ENCODE measurements at regions not wholly inside any gene's neighbourhood (a gene's known extent, or its start where the extent isn't known, plus 50 kb on each side); places are given as distances from the start of the nearest gene placed in this dataset.

DNA sequence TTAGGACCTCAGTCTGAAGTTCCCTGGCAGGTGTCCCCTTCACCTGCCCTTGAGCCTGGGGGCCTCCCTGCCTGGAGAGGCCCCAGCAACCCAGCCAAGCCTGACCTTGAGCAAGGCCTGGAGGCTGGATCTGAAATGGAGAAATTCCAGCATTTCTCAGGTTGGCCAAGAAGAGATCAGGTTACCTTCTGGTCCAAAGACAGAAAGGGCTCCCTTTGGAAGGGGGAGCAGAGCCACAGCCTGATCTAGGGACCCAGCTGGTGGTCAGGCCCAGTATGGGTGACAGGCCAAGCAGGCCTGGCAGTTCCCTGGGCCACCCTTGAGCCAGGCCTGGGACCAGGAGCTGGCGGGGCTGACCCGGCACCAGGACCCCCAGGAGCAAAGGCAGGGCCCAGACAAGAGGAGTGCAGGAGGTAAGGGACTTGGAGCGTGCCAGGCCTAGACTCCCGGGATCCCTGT lies 82.8 kb downstream of the TNFAIP2 start:
- DNase-seq (no peak), ATAC-seq (ENCODE audit: low FRiP score in 2 of 2) (peak in 1 of 2 donors; percentile 1)
- Histone ChIP-seq H3K27ac (peak overlapping the region; percentile 47 to 82 (median 67)), H3K9me3 (peaks cover 6 to 21% (median 14%) of the 10 kb centered on the region in 4 donors), H3K27me3 (peaks cover 0 to 9% (median 0%) of the 10 kb centered on the region in 4 donors), H3K36me3 (no peaks in the 10 kb centered on the region), H3K4me1 (peaks cover 0 to 16% (median 9%) of the 10 kb centered on the region in 4 donors), H3K4me3 (peak overlapping the region in 2 of 4 donors; percentile 49)
- TF ChIP-seq EP300 (IDR thresholded peaks at IDR 0.05) (no peak), POLR2A (IDR thresholded peaks at IDR 0.05) (no peak), POLR2AphosphoS5 (IDR thresholded peaks at IDR 0.05) (no peak)
- TF ChIP-seq, protein P1, sequence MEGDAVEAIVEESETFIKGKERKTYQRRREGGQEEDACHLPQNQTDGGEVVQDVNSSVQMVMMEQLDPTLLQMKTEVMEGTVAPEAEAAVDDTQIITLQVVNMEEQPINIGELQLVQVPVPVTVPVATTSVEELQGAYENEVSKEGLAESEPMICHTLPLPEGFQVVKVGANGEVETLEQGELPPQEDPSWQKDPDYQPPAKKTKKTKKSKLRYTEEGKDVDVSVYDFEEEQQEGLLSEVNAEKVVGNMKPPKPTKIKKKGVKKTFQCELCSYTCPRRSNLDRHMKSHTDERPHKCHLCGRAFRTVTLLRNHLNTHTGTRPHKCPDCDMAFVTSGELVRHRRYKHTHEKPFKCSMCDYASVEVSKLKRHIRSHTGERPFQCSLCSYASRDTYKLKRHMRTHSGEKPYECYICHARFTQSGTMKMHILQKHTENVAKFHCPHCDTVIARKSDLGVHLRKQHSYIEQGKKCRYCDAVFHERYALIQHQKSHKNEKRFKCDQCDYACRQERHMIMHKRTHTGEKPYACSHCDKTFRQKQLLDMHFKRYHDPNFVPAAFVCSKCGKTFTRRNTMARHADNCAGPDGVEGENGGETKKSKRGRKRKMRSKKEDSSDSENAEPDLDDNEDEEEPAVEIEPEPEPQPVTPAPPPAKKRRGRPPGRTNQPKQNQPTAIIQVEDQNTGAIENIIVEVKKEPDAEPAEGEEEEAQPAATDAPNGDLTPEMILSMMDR (IDR thresholded peaks at IDR 0.05) = no peak
- 86 to 100% methylated on average over 2 to 4 of the region's 4 CpGs for WGBS, 2 donors

DNA sequence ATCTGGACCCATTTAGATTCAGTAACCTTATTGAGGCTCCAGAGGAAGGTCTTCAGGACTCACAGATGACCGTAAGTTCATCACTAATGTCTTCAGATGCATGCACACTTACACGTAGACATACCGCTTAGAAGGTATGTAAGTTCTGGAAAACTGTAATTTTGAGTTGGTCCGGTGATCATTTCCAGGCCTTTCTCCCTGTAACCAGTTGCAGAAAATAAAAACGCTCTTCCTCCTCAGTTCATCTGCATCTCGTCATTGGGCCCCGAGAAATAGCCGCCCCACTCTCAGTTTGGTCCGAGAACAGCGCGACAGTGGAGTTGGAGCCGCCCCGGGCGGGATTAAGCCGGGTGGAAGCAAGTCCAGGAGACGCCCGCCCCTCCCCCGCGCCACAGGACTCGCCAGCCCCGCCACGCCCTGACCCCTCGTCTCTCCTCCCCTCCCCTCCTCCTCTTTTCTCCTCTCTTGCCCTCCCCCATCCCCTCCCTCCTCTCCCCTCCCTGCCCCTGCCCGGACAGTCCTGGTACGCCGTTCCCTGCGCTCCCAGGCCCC lies 83.7 kb downstream of the TNFAIP2 start:
- ATAC-seq (ENCODE audit: low FRiP score in 2 of 2) (peak; percentile 74 to 89), DNase-seq (peak; percentile 45 to 92)
- no peak for TF ChIP-seq POLR2AphosphoS5 (IDR thresholded peaks at IDR 0.05)
- TF ChIP-seq EP300 (IDR thresholded peaks at IDR 0.05) = no peak
- TF ChIP-seq, protein P1 (IDR thresholded peaks at IDR 0.05) = no peak
- no peak for TF ChIP-seq POLR2A (IDR thresholded peaks at IDR 0.05)
- no peaks in the 10 kb centered on the region for H3K36me3 ChIP-seq
- H3K27me3 ChIP-seq = peaks cover 0 to 9% (median 0%) of the 10 kb centered on the region in 4 donors
- H3K9me3 ChIP-seq = peaks cover 6 to 21% (median 14%) of the 10 kb centered on the region in 4 donors
- peak overlapping the region; percentile 68 to 82 (median 75) for H3K27ac ChIP-seq
- H3K4me1 ChIP-seq = peaks cover 0 to 16% (median 9%) of the 10 kb centered on the region in 4 donors
- 37 to 46% methylated on average over 13 to 20 of the region's 27 CpGs for WGBS, 2 donors
- H3K4me3 ChIP-seq = peak overlapping the region in 3 of 4 donors; percentile 44 to 49 (median 49)

DNA sequence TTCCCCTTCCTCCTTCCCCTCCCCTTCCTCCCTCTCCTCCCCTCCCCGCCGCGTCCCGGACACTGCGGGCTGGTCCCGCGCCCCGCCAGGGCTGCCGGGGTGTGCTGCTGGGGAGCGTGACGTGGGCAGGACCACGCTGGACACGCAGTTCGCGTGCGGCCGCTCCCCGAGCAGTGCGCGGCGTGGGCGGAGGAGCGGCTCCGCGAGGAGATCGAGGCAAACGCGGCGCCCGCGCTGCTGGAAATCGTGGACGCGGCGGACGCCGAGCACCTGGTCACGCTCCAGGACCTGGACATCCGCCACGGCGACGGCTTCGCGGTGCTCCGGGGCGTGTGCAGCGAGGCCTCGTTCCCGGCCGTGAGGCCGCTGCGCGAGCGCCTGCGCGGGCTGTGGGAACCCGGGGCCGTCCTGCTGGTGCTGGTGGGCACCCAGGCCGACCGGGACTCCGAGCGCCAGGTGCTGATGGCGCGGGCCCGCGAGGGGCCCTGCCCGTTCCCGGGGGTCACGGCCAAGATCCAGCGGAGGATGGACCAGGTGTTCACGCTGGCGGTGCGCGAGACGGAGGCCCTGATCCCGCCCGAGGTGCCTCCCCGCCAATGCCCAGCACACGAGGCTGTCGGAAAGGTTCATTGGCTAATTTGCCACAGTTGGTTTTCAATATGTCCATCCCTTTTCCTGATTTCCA lies 84.3 kb downstream of the TNFAIP2 start:
- Histone ChIP-seq H3K27me3 (peaks cover 0 to 9% (median 0%) of the 10 kb centered on the region in 4 donors), H3K9me3 (peaks cover 6 to 21% (median 14%) of the 10 kb centered on the region in 4 donors), H3K27ac (peak overlapping the region; percentile 68 to 82 (median 75)), H3K4me3 (peak overlapping the region; percentile 3 to 49 (median 46)), H3K4me1 (peaks cover 0 to 16% (median 9%) of the 10 kb centered on the region in 4 donors), H3K36me3 (no peaks in the 10 kb centered on the region)
- peak; percentile 38 to 83 for ATAC-seq (ENCODE audit: low FRiP score in 2 of 2)
- TF ChIP-seq POLR2A (IDR thresholded peaks at IDR 0.05) (no peak), POLR2AphosphoS5 (IDR thresholded peaks at IDR 0.05) (peak in 1 of 2 donors; percentile 62)
- peak in 1 of 2 donors; percentile 91 for DNase-seq
- 13 to 15% methylated on average over 5 to 25 of the region's 80 CpGs for WGBS, 2 donors

DNA sequence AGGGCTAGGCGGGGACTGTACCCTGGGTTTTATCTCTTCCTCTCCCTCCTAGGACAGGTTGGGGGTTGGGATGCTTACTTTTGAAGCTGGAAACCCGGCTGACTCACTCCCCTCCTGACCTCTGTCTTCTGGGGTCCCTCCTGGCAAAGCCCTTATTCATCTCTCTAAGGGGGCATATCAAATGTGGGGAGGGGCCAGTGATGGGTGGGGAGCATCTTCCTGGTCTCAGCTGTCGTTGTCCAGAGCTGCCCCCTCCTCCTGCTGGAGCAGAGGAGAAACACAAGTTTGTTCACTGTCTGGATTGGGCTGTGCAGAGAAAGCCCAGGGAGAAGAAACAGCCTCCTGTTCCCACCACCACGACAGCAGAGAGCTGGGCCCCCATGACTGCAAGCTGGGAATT lies 85.8 kb downstream of the TNFAIP2 start:
- no peak overlapping the region for H3K27ac ChIP-seq
- no peak for ATAC-seq (ENCODE audit: low FRiP score in 2 of 2)
- peaks cover 0 to 9% (median 0%) of the 10 kb centered on the region in 4 donors for H3K27me3 ChIP-seq

DNA sequence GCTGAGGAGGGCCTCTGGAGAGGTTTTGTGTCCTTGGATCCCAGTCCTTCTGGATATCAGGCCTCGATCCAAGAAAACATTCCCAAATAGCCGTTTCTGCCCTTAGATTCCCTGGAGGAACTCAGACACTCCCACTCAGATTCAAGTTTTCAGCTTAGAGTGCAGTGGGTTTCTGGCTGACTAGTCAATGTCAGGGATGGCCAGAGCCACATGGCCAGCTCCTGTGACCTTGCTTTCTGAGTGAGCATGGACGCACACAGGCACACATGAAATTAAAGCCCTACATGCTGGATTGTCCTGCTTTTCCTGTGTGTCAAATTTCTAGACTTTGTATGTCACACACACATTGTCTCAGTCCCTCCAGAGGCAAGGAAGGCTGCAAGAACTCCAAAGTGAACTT lies 86.2 kb downstream of the TNFAIP2 start:
- Histone ChIP-seq H3K4me1 (peaks cover 0 to 16% (median 9%) of the 10 kb centered on the region in 4 donors), H3K9me3 (peaks cover 6 to 12% (median 9%) of the 10 kb centered on the region in 4 donors), H3K27ac (no peak overlapping the region), H3K27me3 (peaks cover 0 to 9% (median 0%) of the 10 kb centered on the region in 4 donors), H3K4me3 (no peak overlapping the region), H3K36me3 (no peaks in the 10 kb centered on the region)
- DNase-seq (no peak), ATAC-seq (ENCODE audit: low FRiP score in 2 of 2) (no peak)
- 59 to 70% methylated on average over 3 of the region's 3 CpGs for WGBS, 2 donors
- TF ChIP-seq EP300 (IDR thresholded peaks at IDR 0.05) (no peak), POLR2A (IDR thresholded peaks at IDR 0.05) (no peak), POLR2AphosphoS5 (IDR thresholded peaks at IDR 0.05) (no peak)
- TF ChIP-seq, protein P1 (IDR thresholded peaks at IDR 0.05) = no peak

More for the DNA sequence above, 85.8 kb downstream of the TNFAIP2 start:
- Histone ChIP-seq H3K4me3 (no peak overlapping the region), H3K36me3 (no peaks in the 10 kb centered on the region), H3K9me3 (peaks cover 6 to 16% (median 12%) of the 10 kb centered on the region in 4 donors), H3K4me1 (peaks cover 0 to 16% (median 9%) of the 10 kb centered on the region in 4 donors)
- no peak for DNase-seq
- 36 to 46% methylated on average over 3 to 4 of the region's 4 CpGs for WGBS, 2 donors
- no peak for TF ChIP-seq EP300 (IDR thresholded peaks at IDR 0.05)
- TF ChIP-seq, protein P1 (IDR thresholded peaks at IDR 0.05) = no peak
- no peak for TF ChIP-seq POLR2A (IDR thresholded peaks at IDR 0.05)
